SK-N-SH (cell line): ENCODE measurements at regions not wholly inside any gene's neighbourhood (a gene's known extent, or its start where the extent isn't known, plus 50 kb on each side); places are given as distances from the start of the nearest gene placed in this dataset.

Source experiments
- CTCF ChIA-PET: fragments of 300-600, 350-600 bp; formaldehyde crosslinking; extraction: SDS; loops from one replicate; lab custom pipeline; 2021; lab: Yijun Ruan, JAX
- POLR2A ChIA-PET: fragments of 350-600 bp; sonication (Branson Sonifier 250); formaldehyde crosslinking; extraction: SDS; loops from one replicate; lab custom pipeline; 2020; ENCODE audit warnings: antibody characterized with exemption, inconsistent platforms; lab: Yijun Ruan, JAX
- DNase-seq: peaks from one replicate; pipeline ENCODE4 v3.0.0; 2012
- H2AFZ ChIP-seq: fragments of 200-600 bp; sonication (generic); 2 replicates; pipeline ENCODE4 v1.8.1; 2016; ENCODE audit warnings: antibody characterized with exemption, mild to moderate bottlenecking, low read depth
- H3F3A ChIP-seq: fragments of 200-600 bp; sonication (generic); replicated peaks from 2 replicates; pipeline ENCODE3; 2016; ENCODE audit warnings: antibody characterized with exemption, mild to moderate bottlenecking; ENCODE audit not compliant: insufficient read depth
- H3K27ac ChIP-seq, 2 experiments: fragments of 200-500 bp in 1 of 2; fragments of 200-600 bp in 1 of 2; sonication (Bioruptor generic) in 1 of 2; sonication (generic), shearing (Covaris generic) in 1 of 2; 2 replicates each; pipeline versions ENCODE4 v1.5.1 to v1.6.1; 2014 to 2016; ENCODE audit warnings: low read depth in 2 of 2, inconsistent platforms in 1 of 2, low read length in 1 of 2, mild to moderate bottlenecking in 1 of 2, mixed read lengths in 1 of 2
- H3K27me3 ChIP-seq: fragments of 200-600 bp; sonication (generic), shearing (Covaris generic); 2 replicates; pipeline ENCODE4 v1.6.1; 2016; ENCODE audit warnings: mixed run types; ENCODE audit not compliant: insufficient read depth
- H3K36me3 ChIP-seq, 2 experiments: fragments of 200-500 bp in 1 of 2; fragments of 200-600 bp in 1 of 2; sonication (Bioruptor generic) in 1 of 2; sonication (generic) in 1 of 2; replicated peaks in 1 of 2; 2 replicates each; pipeline versions ENCODE3 to v1.5.1; 2014 to 2016; ENCODE audit warnings: low read length in 1 of 2, mild to moderate bottlenecking in 1 of 2; ENCODE audit not compliant: insufficient read depth in 2 of 2, control insufficient read depth in 1 of 2
- H3K4me1 ChIP-seq, 2 experiments: fragments of 200-500 bp in 1 of 2; fragments of 200-600 bp in 1 of 2; sonication (Bioruptor generic) in 1 of 2; sonication (generic), shearing (Covaris generic) in 1 of 2; 2 replicates each; pipeline versions ENCODE4 v1.5.1 to v1.6.1; 2014 to 2016; ENCODE audit warnings: low read depth in 1 of 2, low read length in 1 of 2, mixed run types in 1 of 2; ENCODE audit not compliant: insufficient read depth in 2 of 2, control insufficient read depth in 1 of 2
- H3K4me2 ChIP-seq: fragments of 200-600 bp; sonication (generic), shearing (Covaris generic); 2 replicates; pipeline ENCODE4 v1.6.1; 2017; ENCODE audit warnings: mixed run types
- H3K4me3 ChIP-seq, 2 experiments: fragments of 200-500 bp in 1 of 2; fragments of 200-600 bp in 1 of 2; sonication (Bioruptor generic) in 1 of 2; sonication (generic), shearing (Covaris generic) in 1 of 2; 2 replicates each; pipeline versions ENCODE4 v1.5.1 to v1.8.1; 2014 to 2016; ENCODE audit warnings: low read depth in 2 of 2, inconsistent platforms in 1 of 2, low read length in 1 of 2, mild to moderate bottlenecking in 1 of 2, mixed read lengths in 1 of 2, moderate library complexity in 1 of 2
- H3K79me2 ChIP-seq: fragments of 200-600 bp; sonication (generic); 2 replicates; pipeline ENCODE4 v1.8.1; 2017; ENCODE audit warnings: mild to moderate bottlenecking; ENCODE audit not compliant: insufficient read depth
- H3K9ac ChIP-seq: fragments of 200-600 bp; sonication (generic); 2 replicates; pipeline ENCODE4 v1.6.1; 2017; ENCODE audit warnings: mixed run types
- H3K9me2 ChIP-seq: fragments of 200-600 bp; sonication (generic); 2 replicates; pipeline ENCODE4 v1.6.1; 2017; ENCODE audit warnings: mixed run types
- H3K9me3 ChIP-seq: fragments of 200-600 bp; sonication (generic); 2 replicates; pipeline ENCODE4 v1.6.1; 2017; ENCODE audit warnings: mixed run types, mild to moderate bottlenecking, moderate library complexity
- H4K20me1 ChIP-seq: fragments of 200-600 bp; sonication (generic); 2 replicates; pipeline ENCODE4 v1.6.1; 2017; ENCODE audit warnings: mild to moderate bottlenecking, mixed run types; ENCODE audit not compliant: insufficient read depth
- CHD2 ChIP-seq: fragments of 150-350 bp; IDR thresholded peaks from 2 replicates; pipeline ENCODE4 v1.6.1; 2018; ENCODE audit warnings: low read length; ENCODE audit not compliant: partially characterized antibody
- ELF1 ChIP-seq: IDR thresholded peaks from 2 replicates; pipeline ENCODE4 v1.4.0; 2012
- EZH2phosphoT487 ChIP-seq: fragments of 200-600 bp; sonication (generic); IDR thresholded peaks from 2 replicates; pipeline ENCODE4 v1.6.1; 2017; ENCODE audit warnings: low read depth, mixed run types, mild to moderate bottlenecking, antibody characterized with exemption, moderate library complexity, borderline replicate concordance
- GABPA ChIP-seq: IDR thresholded peaks from 2 replicates; pipeline ENCODE4 v1.4.0; 2012; ENCODE audit warnings: low read depth, mild to moderate bottlenecking
- GATA2 ChIP-seq: sonication (generic); formaldehyde crosslinking; IDR thresholded peaks from 2 replicates; pipeline ENCODE4 v1.5.0; 2020; ENCODE audit warnings: mild to moderate bottlenecking, missing genetic modification reagents
- IRF3 ChIP-seq: fragments of 150-350 bp; IDR thresholded peaks from 2 replicates; pipeline ENCODE4 v1.6.1; 2016; ENCODE audit warnings: mild to moderate bottlenecking, low read depth, low read length
- MAX ChIP-seq: IDR thresholded peaks from 2 replicates; pipeline ENCODE4 v1.4.0; 2012; ENCODE audit warnings: low read depth
- MEF2A ChIP-seq: IDR thresholded peaks from 2 replicates; pipeline ENCODE4 v1.4.0; 2012; ENCODE audit warnings: low read depth, borderline replicate concordance
- NFIC ChIP-seq: IDR thresholded peaks from 2 replicates; pipeline ENCODE4 v1.4.0; 2012; ENCODE audit warnings: borderline replicate concordance
- NRF1 ChIP-seq: IDR thresholded peaks from 2 replicates; pipeline ENCODE4 v1.6.1; 2012; ENCODE audit warnings: low read depth, mild to moderate bottlenecking, low read length
- POLR2AphosphoS5 ChIP-seq: IDR thresholded peaks from 2 replicates; pipeline ENCODE4 v1.6.1; 2012; ENCODE audit warnings: low read depth, low read length
- RFX5 ChIP-seq: IDR thresholded peaks from 2 replicates; pipeline ENCODE4 v1.6.1; 2012; ENCODE audit warnings: mild to moderate bottlenecking, improper control_type of control experiment, low read length
- RXRA ChIP-seq: IDR thresholded peaks from 2 replicates; pipeline ENCODE4 v1.4.0; 2012; ENCODE audit warnings: low read depth, mild to moderate bottlenecking, borderline replicate concordance
- SMC3 ChIP-seq: IDR thresholded peaks from 2 replicates; pipeline ENCODE4 v1.6.1; 2012; ENCODE audit warnings: low read depth, low read length, improper control_type of control experiment
- TAF1 ChIP-seq: IDR thresholded peaks from 2 replicates; pipeline ENCODE4 v1.6.1; 2012; ENCODE audit warnings: low read depth, mild to moderate bottlenecking, low read length, moderate library complexity, borderline replicate concordance
- TCF12 ChIP-seq: IDR thresholded peaks from 2 replicates; pipeline ENCODE4 v1.4.0; 2012
- TEAD4 ChIP-seq: IDR thresholded peaks from 2 replicates; pipeline ENCODE4 v1.4.0; 2012; ENCODE audit warnings: mild to moderate bottlenecking, borderline replicate concordance; ENCODE audit not compliant: insufficient read depth
- YY1 ChIP-seq: IDR thresholded peaks from 2 replicates; pipeline ENCODE4 v1.4.0; 2012; ENCODE audit warnings: low read depth, mild to moderate bottlenecking
- WGBS: methylation state at CpG from one replicate; pipeline ENCODE4 v1.1.6; 2017; ENCODE audit warnings: low lambda C conversion rate; 5-methylcytosine and 5-hydroxymethylcytosine counted together
- TF ChIP-seq, protein P1 (sequence below): IDR thresholded peaks from 2 replicates; pipeline ENCODE4 v1.4.0; 2012; ENCODE audit warnings: low read depth, borderline replicate concordance
- TF ChIP-seq, protein P2 (sequence below): IDR thresholded peaks from 2 replicates; pipeline ENCODE4 v1.4.0; 2012; ENCODE audit warnings: low read depth, borderline replicate concordance
- TF ChIP-seq, protein P3 (sequence below): fragments of 200-600 bp; sonication (generic); IDR thresholded peaks from 2 replicates; pipeline ENCODE4 v1.6.1; 2017; ENCODE audit warnings: antibody characterized with exemption, mild to moderate bottlenecking, moderate library complexity
- TF ChIP-seq, protein P4 (sequence below): fragments of 150-350 bp; IDR thresholded peaks from 2 replicates; pipeline ENCODE4 v1.6.1; 2017; ENCODE audit warnings: antibody characterized with exemption, low read length, low read depth, borderline replicate concordance

- Histone ChIP-seq H3K36me3 (no peaks in the 10 kb centered on the region), H4K20me1 (no peaks in the 10 kb centered on the region), H3K9me3 (no peaks in the 10 kb centered on the region), H3K4me1 (no peaks in the 10 kb centered on the region), H3K27me3 (no peaks in the 10 kb centered on the region), H3F3A (peaks cover 3% of the 10 kb centered on the region), H3K4me2 (no peak overlapping the region), H2AFZ (no peak overlapping the region), H3K9ac (no peak overlapping the region), H3K4me3 (no peak overlapping the region), H3K79me2 (no peaks in the 10 kb centered on the region), H3K27ac (no peak overlapping the region), H3K9me2 (no peaks in the 10 kb centered on the region)
- DNase-seq: no peak
- ChIA-PET POLR2A (no interaction called here), CTCF (no interaction called here)
- WGBS: 20% methylated on average over 4 of the region's 4 CpGs
- TF ChIP-seq IRF3 (no peak), TAF1 (no peak), YY1 (no peak), RXRA (no peak)
- TF ChIP-seq, protein P1, sequence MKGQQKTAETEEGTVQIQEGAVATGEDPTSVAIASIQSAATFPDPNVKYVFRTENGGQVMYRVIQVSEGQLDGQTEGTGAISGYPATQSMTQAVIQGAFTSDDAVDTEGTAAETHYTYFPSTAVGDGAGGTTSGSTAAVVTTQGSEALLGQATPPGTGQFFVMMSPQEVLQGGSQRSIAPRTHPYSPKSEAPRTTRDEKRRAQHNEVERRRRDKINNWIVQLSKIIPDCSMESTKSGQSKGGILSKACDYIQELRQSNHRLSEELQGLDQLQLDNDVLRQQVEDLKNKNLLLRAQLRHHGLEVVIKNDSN: no peak
Measured at GRCh38 chr16:86727632-86728031, 149.3 kb downstream of the FOXL1 start.

DNA sequence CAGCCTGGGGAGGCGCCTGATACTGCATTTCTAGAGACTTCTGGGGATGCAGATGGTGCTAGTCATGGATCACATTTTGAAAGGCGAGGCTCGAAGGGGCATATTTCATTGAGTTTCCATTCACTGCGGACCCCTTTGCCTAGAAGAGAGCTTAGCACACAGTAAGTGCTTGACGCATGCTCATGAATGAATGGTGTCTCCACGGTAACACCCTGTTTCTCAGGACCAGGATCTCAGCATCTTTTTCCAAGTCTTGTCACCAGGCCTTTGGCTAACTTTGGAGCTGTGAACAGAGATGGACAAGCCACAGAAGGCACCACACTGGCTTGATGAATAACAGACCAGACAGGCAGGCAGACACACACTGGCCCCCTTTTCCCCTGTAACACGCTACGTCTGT is 151.3 kb downstream of the FOXL1 start:
- POLR2A ChIA-PET: no interaction called here

More for the DNA sequence above, 151.3 kb downstream of the FOXL1 start:
- Histone ChIP-seq H3K27ac (no peak overlapping the region), H3K36me3 (no peaks in the 10 kb centered on the region), H3K27me3 (no peaks in the 10 kb centered on the region), H3K9me2 (no peaks in the 10 kb centered on the region), H3K9me3 (no peaks in the 10 kb centered on the region), H3K4me1 (peaks cover 0 to 9% of the 10 kb centered on the region in 2 experiments; a peak in 1 of 4 replicates), H3K4me2 (no peak overlapping the region), H4K20me1 (no peaks in the 10 kb centered on the region), H3K79me2 (no peaks in the 10 kb centered on the region), H3F3A (peaks cover 6% of the 10 kb centered on the region), H2AFZ (no peak overlapping the region), H3K4me3 (no peak overlapping the region), H3K9ac (no peak overlapping the region)
- CTCF ChIA-PET: interaction anchor here (0.7 kb wide), 1 partner anchor 24 kb away, joined by 3 read pairs; no protein-coding TSS in a partner anchor
- TF ChIP-seq TEAD4: no peak
- no peak for TF ChIP-seq MAX
- TF ChIP-seq EZH2phosphoT487: no peak
- TF ChIP-seq, protein P2, sequence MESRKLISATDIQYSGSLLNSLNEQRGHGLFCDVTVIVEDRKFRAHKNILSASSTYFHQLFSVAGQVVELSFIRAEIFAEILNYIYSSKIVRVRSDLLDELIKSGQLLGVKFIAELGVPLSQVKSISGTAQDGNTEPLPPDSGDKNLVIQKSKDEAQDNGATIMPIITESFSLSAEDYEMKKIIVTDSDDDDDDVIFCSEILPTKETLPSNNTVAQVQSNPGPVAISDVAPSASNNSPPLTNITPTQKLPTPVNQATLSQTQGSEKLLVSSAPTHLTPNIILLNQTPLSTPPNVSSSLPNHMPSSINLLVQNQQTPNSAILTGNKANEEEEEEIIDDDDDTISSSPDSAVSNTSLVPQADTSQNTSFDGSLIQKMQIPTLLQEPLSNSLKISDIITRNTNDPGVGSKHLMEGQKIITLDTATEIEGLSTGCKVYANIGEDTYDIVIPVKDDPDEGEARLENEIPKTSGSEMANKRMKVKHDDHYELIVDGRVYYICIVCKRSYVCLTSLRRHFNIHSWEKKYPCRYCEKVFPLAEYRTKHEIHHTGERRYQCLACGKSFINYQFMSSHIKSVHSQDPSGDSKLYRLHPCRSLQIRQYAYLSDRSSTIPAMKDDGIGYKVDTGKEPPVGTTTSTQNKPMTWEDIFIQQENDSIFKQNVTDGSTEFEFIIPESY: no peak
- TF ChIP-seq POLR2AphosphoS5: no peak
- TF ChIP-seq, protein P1: no peak
- no peak for TF ChIP-seq ELF1
- TF ChIP-seq CHD2: no peak
- TF ChIP-seq, protein P3, sequence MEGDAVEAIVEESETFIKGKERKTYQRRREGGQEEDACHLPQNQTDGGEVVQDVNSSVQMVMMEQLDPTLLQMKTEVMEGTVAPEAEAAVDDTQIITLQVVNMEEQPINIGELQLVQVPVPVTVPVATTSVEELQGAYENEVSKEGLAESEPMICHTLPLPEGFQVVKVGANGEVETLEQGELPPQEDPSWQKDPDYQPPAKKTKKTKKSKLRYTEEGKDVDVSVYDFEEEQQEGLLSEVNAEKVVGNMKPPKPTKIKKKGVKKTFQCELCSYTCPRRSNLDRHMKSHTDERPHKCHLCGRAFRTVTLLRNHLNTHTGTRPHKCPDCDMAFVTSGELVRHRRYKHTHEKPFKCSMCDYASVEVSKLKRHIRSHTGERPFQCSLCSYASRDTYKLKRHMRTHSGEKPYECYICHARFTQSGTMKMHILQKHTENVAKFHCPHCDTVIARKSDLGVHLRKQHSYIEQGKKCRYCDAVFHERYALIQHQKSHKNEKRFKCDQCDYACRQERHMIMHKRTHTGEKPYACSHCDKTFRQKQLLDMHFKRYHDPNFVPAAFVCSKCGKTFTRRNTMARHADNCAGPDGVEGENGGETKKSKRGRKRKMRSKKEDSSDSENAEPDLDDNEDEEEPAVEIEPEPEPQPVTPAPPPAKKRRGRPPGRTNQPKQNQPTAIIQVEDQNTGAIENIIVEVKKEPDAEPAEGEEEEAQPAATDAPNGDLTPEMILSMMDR: no peak
- TF ChIP-seq SMC3: no peak
- TF ChIP-seq MEF2A: no peak
- no peak for TF ChIP-seq NFIC
- TF ChIP-seq GABPA: no peak
- no peak for TF ChIP-seq GATA2 (CRISPR knock-in tag)
- no peak for TF ChIP-seq TCF12
- TF ChIP-seq NRF1: no peak
- TF ChIP-seq, protein P4, sequence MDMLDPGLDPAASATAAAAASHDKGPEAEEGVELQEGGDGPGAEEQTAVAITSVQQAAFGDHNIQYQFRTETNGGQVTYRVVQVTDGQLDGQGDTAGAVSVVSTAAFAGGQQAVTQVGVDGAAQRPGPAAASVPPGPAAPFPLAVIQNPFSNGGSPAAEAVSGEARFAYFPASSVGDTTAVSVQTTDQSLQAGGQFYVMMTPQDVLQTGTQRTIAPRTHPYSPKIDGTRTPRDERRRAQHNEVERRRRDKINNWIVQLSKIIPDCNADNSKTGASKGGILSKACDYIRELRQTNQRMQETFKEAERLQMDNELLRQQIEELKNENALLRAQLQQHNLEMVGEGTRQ: no peak
- TF ChIP-seq RFX5: no peak
- DNase-seq: no peak
- WGBS: 18% methylated on average over 7 of the region's 8 CpGs
